Vagina (tissue), 2 donors: ENCODE measurements at regions not wholly inside any gene's neighbourhood (a gene's known extent, or its start where the extent isn't known, plus 50 kb on each side); places are given as distances from the start of the nearest gene placed in this dataset.

Experiments used
- POLR2A ChIP-seq, 2 donors: fragments of 450-650 bp; IDR thresholded peaks; one replicate each; pipeline ENCODE4 v1.6.1; 2017; ENCODE audit warnings: antibody characterized with exemption in 2 of 2, mild to moderate bottlenecking in 2 of 2, moderate library complexity in 2 of 2
- POLR2AphosphoS5 ChIP-seq, 2 donors: sonication (generic); formaldehyde crosslinking; IDR thresholded peaks; one replicate each; pipeline ENCODE4 v1.9.0; 2017; ENCODE audit warnings: antibody characterized with exemption in 2 of 2, mild to moderate bottlenecking in 2 of 2, low read depth in 1 of 2; ENCODE audit not compliant: insufficient read depth in 1 of 2
- TF ChIP-seq, protein P1 (sequence below), 3 experiments: fragments of 450-650 bp in 2 of 3; fragments of 200-600 bp in 1 of 3; sonication (generic) in 1 of 3; IDR thresholded peaks; one replicate each; pipeline ENCODE4 v1.5.1; 2017 to 2019; ENCODE audit warnings: antibody characterized with exemption in 3 of 3, mild to moderate bottlenecking in 2 of 3, moderate library complexity in 2 of 3

DNA sequence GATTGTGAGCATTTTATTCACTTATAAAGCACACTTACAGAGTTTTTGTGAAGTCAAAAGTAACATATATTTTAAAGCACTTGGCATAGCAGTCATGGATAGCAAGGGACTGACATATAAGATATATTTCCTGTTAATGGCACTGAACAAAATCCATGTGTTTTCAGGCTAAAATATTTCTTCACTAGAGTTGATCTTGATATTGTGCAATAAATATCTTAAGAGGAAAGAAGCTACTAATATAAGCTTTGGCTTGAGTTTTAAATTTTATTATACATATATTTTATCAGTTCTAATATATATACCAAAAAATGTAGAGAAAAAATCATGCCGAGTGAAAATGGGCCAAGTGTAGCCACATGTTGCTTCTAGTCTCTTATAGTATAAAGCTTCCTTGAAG lies 189.7 kb upstream of the DPP10 start:
- TF ChIP-seq, protein P1, sequence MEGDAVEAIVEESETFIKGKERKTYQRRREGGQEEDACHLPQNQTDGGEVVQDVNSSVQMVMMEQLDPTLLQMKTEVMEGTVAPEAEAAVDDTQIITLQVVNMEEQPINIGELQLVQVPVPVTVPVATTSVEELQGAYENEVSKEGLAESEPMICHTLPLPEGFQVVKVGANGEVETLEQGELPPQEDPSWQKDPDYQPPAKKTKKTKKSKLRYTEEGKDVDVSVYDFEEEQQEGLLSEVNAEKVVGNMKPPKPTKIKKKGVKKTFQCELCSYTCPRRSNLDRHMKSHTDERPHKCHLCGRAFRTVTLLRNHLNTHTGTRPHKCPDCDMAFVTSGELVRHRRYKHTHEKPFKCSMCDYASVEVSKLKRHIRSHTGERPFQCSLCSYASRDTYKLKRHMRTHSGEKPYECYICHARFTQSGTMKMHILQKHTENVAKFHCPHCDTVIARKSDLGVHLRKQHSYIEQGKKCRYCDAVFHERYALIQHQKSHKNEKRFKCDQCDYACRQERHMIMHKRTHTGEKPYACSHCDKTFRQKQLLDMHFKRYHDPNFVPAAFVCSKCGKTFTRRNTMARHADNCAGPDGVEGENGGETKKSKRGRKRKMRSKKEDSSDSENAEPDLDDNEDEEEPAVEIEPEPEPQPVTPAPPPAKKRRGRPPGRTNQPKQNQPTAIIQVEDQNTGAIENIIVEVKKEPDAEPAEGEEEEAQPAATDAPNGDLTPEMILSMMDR (IDR thresholded peaks at IDR 0.05) = no peak
- no peak for TF ChIP-seq POLR2AphosphoS5 (IDR thresholded peaks at IDR 0.05; ENCODE audit: insufficient read depth in 1 of 2, low read depth in 1 of 2)
- no peak for TF ChIP-seq POLR2A (IDR thresholded peaks at IDR 0.05)
